Gastrocnemius medialis (tissue), 4 donors: ENCODE measurements at regions not wholly inside any gene's neighbourhood (a gene's known extent, or its start where the extent isn't known, plus 50 kb on each side); places are given as distances from the start of the nearest gene placed in this dataset.

Experiments used
- ATAC-seq, 2 donors: fragments of 150-250 bp; one replicate each; pipeline ENCODE4 v1.9.1; 2016
- DNase-seq, 2 donors: peaks; one replicate each; pipeline ENCODE4 v3.0.0-alpha.2; 2019
- H3K27ac ChIP-seq, 4 donors: fragments of 200-600 bp; sonication (generic); 1 replicate in 1 of 4; 2 replicates in 3 of 4; pipeline ENCODE4 v1.5.1; 2016 to 2018; ENCODE audit warnings: mild to moderate bottlenecking in 2 of 4, moderate library complexity in 1 of 4
- H3K27me3 ChIP-seq, 3 donors: fragments of 200-600 bp; sonication (generic) in 2 of 3; 1 replicate in 1 of 3; 2 replicates in 2 of 3; pipeline versions ENCODE4 v1.5.1 to v1.6.0; 2016 to 2019; ENCODE audit warnings: mild to moderate bottlenecking in 1 of 3, moderate library complexity in 1 of 3
- H3K36me3 ChIP-seq, 2 donors: fragments of 200-600 bp; sonication (generic) in 1 of 2; one replicate each; pipeline ENCODE4 v1.5.1; 2017 to 2018
- H3K4me1 ChIP-seq, 2 donors: fragments of 200-600 bp; sonication (generic) in 1 of 2; one replicate each; pipeline ENCODE4 v1.5.1; 2016 to 2017; ENCODE audit warnings: mild to moderate bottlenecking in 2 of 2
- H3K4me3 ChIP-seq, 4 donors: fragments of 200-600 bp; sonication (generic) in 3 of 4; 1 replicate in 1 of 4; 2 replicates in 3 of 4; pipeline ENCODE4 v1.5.1; 2016 to 2019; ENCODE audit warnings: mild to moderate bottlenecking in 2 of 4
- H3K9me3 ChIP-seq, 3 donors: fragments of 200-600 bp; sonication (generic) in 2 of 3; 1 replicate in 1 of 3; 2 replicates in 2 of 3; pipeline ENCODE4 v1.5.1; 2016 to 2019
- POLR2A ChIP-seq, 2 donors: fragments of 450-650 bp; IDR thresholded peaks; one replicate each; pipeline ENCODE4 v1.6.1; 2017; ENCODE audit warnings: antibody characterized with exemption in 2 of 2, mild to moderate bottlenecking in 2 of 2, moderate library complexity in 2 of 2
- in situ Hi-C, 4 donors: fragments of 200-750 bp; cut with MboI; loops; one replicate each; pipeline versions ENCODE4 v1.15.0 to v1.8.0; 2017; ENCODE audit warnings: low sequenced_read_pairs in 4 of 4
- intact Hi-C: fragments of 100-400 bp; cut with DNase I; formaldehyde crosslinking; loops from one replicate; pipeline ENCODE4 v1.15.1; 2023; ENCODE audit warnings: low total_unique reads
- TF ChIP-seq, protein P1 (sequence below), 5 experiments: fragments of 450-650 bp in 3 of 5; fragments of 200-600 bp in 2 of 5; sonication (generic) in 2 of 5; IDR thresholded peaks in 4 of 5; conservative IDR thresholded peaks in 1 of 5; 1 replicate in 4 of 5; 2 replicates in 1 of 5; pipeline ENCODE4 v1.5.1; 2016 to 2019; ENCODE audit warnings: antibody characterized with exemption in 5 of 5, mild to moderate bottlenecking in 3 of 5, moderate library complexity in 3 of 5

DNA sequence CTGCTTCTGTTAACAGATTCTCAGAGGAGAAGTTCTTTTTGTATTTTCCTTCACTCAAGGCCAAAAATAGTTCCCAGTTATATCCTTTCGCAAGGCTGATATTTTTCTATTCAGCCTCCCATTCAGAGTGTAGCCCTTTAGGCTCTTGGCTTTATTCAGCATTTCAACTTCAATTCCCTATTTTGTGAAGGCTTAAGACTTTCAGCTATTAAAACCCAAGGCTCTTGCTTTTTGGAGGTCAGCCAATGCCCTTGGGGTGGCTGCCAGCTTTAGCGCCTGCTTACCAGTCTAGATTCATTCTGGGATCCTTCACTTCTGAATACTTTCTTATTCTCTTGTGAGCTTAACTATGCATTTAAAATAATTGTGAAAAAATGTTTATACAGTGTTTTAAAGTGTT is 57.3 kb upstream of the ADGRA3 start:
- ATAC-seq (peak in 1 of 2 donors; percentile 55), DNase-seq (peak in 1 of 2 donors; percentile 37)
- Histone ChIP-seq H3K36me3 (no peaks in the 10 kb centered on the region), H3K4me3 (no peak overlapping the region), H3K27me3 (no peaks in the 10 kb centered on the region), H3K9me3 (no peaks in the 10 kb centered on the region), H3K27ac (no peak overlapping the region), H3K4me1 (peaks cover 6 to 9% of the 10 kb centered on the region in 2 donors)
- intact Hi-C loops (no loop called here), in situ Hi-C loops (no loop called here)
- TF ChIP-seq, protein P1, sequence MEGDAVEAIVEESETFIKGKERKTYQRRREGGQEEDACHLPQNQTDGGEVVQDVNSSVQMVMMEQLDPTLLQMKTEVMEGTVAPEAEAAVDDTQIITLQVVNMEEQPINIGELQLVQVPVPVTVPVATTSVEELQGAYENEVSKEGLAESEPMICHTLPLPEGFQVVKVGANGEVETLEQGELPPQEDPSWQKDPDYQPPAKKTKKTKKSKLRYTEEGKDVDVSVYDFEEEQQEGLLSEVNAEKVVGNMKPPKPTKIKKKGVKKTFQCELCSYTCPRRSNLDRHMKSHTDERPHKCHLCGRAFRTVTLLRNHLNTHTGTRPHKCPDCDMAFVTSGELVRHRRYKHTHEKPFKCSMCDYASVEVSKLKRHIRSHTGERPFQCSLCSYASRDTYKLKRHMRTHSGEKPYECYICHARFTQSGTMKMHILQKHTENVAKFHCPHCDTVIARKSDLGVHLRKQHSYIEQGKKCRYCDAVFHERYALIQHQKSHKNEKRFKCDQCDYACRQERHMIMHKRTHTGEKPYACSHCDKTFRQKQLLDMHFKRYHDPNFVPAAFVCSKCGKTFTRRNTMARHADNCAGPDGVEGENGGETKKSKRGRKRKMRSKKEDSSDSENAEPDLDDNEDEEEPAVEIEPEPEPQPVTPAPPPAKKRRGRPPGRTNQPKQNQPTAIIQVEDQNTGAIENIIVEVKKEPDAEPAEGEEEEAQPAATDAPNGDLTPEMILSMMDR (IDR thresholded peaks at IDR 0.05 in 4 of 5, conservative IDR thresholded peaks at IDR 0.05 in 1 of 5) = no peak
- TF ChIP-seq POLR2A (IDR thresholded peaks at IDR 0.05) = no peak

DNA sequence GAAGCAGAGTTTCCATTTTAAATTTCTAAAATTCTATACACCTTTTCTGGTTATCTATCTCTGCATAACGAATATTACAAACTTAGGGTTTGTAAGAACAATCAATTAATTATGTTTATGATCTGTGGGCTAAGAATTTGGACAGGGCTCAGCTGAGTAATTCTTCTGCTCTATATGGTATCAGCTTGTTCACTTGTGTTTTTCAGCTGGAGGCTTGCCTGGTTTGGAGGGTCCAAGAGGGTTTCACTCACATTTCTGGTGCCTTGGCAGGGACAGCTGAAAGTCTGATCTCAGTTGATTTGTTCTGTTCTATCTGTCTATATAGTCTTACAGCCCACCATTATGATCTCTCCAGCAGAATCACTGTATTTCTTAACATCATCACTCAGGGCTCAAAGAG is 57.8 kb upstream of the ADGRA3 start:
- H3K27ac ChIP-seq = no peak overlapping the region
- in situ Hi-C loops = no loop called here
- no peaks in the 10 kb centered on the region for H3K9me3 ChIP-seq
- H3K4me3 ChIP-seq = no peak overlapping the region
- H3K4me1 ChIP-seq = peaks cover 6 to 9% of the 10 kb centered on the region in 2 donors
- TF ChIP-seq POLR2A (IDR thresholded peaks at IDR 0.05) = no peak
- TF ChIP-seq, protein P1 (IDR thresholded peaks at IDR 0.05 in 4 of 5, conservative IDR thresholded peaks at IDR 0.05 in 1 of 5) = no peak
- H3K27me3 ChIP-seq = no peaks in the 10 kb centered on the region
- intact Hi-C loops = no loop called here
- H3K36me3 ChIP-seq = no peaks in the 10 kb centered on the region
- ATAC-seq (no peak), DNase-seq (no peak)

DNA sequence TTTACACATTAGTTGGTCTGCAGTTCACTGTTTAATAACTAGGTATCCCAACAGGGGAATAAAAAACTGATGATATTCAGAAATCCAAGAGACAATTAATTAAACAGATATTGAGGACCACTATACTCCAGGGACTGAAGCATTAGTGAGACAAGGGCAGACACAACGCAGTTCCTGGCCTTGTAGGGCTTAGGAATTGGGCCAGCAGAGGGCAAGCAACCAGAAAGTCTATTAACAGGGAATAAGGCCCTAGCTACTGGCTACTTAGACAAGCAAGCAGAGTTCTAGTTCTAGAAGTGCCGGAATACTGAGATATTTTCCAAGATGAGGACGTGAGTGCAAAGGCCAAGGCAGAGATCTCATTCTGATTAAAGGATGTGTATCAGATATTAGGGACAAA is 58.6 kb upstream of the ADGRA3 start:
- Histone ChIP-seq H3K27me3 (no peaks in the 10 kb centered on the region), H3K36me3 (no peaks in the 10 kb centered on the region), H3K4me3 (no peak overlapping the region), H3K4me1 (peaks cover 6 to 9% of the 10 kb centered on the region in 2 donors), H3K27ac (no peak overlapping the region), H3K9me3 (no peaks in the 10 kb centered on the region)
- TF ChIP-seq, protein P1 (IDR thresholded peaks at IDR 0.05 in 4 of 5, conservative IDR thresholded peaks at IDR 0.05 in 1 of 5) = no peak
- TF ChIP-seq POLR2A (IDR thresholded peaks at IDR 0.05) = no peak
- no peak for DNase-seq
- ATAC-seq = no peak
- in situ Hi-C loops (no loop called here), intact Hi-C loops (no loop called here)

DNA sequence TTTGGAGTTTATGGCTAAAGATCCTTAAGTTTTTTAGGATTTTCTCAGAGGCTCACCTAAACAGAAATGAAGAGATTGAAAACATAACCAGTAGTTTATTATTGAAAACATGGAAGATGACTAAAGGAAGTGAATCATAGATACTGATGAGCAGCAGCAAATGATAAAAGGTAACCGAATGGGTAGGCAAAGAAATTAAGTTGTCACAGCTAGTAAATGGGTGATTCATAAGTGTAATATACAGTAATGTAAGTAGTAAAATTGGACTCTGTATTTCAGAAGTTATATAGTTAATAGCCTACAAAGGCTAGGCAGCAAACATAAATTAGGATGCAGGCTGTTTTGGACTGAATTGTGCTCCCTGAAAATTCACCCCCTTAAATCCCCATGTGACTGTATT is 59.0 kb upstream of the ADGRA3 start:
- H3K36me3 ChIP-seq = no peaks in the 10 kb centered on the region
- DNase-seq = no peak
- intact Hi-C loops (no loop called here), in situ Hi-C loops (no loop called here)
- no peaks in the 10 kb centered on the region for H3K27me3 ChIP-seq
- no peak overlapping the region for H3K4me3 ChIP-seq
- H3K4me1 ChIP-seq = peaks cover 6 to 9% of the 10 kb centered on the region in 2 donors
- TF ChIP-seq, protein P1 (IDR thresholded peaks at IDR 0.05 in 4 of 5, conservative IDR thresholded peaks at IDR 0.05 in 1 of 5) = no peak
- TF ChIP-seq POLR2A (IDR thresholded peaks at IDR 0.05) = no peak
- H3K27ac ChIP-seq = no peak overlapping the region
- H3K9me3 ChIP-seq = no peaks in the 10 kb centered on the region
- no peak for ATAC-seq

DNA sequence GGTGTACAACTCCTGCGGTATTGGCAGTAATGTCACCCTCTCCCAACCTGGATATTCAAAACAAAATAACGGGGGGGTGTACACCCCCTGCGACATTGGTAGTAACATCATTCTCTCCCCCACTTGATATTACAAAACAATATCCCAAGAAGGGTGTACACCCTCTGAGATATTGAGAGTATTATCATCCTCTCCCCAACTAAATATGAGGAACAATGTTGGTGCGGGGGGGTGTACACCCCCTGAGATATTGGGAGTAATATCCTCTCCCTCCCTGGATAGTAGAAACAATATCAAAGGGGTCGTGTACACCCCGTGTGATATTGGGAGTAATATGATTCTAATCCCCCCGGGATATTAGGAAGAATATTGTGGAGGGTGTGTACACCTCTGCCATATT is 71.4 kb upstream of the ADGRA3 start:
- in situ Hi-C loops = no loop called here
- ATAC-seq (no peak), DNase-seq (no peak)
- Histone ChIP-seq H3K4me3 (no peak overlapping the region), H3K27ac (no peak overlapping the region), H3K27me3 (no peaks in the 10 kb centered on the region), H3K4me1 (no peaks in the 10 kb centered on the region), H3K9me3 (no peaks in the 10 kb centered on the region), H3K36me3 (no peaks in the 10 kb centered on the region)
- TF ChIP-seq POLR2A (IDR thresholded peaks at IDR 0.05) = no peak
- TF ChIP-seq, protein P1 (IDR thresholded peaks at IDR 0.05 in 4 of 5, conservative IDR thresholded peaks at IDR 0.05 in 1 of 5) = no peak
- intact Hi-C loops = no loop called here
